HepG2 (cell line): ENCODE measurements at regions not wholly inside any gene's neighbourhood (a gene's known extent, or its start where the extent isn't known, plus 50 kb on each side); places are given as distances from the start of the nearest gene placed in this dataset.

Experiments
- ATRX ChIP-seq: sonication (generic); formaldehyde crosslinking; IDR thresholded peaks from 2 replicates; pipeline ENCODE4 v1.4.0; 2020; ENCODE audit warnings: missing genetic modification reagents, borderline replicate concordance
- CEBPB ChIP-seq: IDR thresholded peaks from 2 replicates; pipeline ENCODE4 v1.6.1; 2011; ENCODE audit warnings: low read depth, low read length, improper control_type of control experiment, borderline replicate concordance
- CREB1 ChIP-seq, 2 experiments: fragments of 450-650 bp in 1 of 2; IDR thresholded peaks; 2 replicates each; pipeline ENCODE4 v1.6.1; 2016 to 2017; ENCODE audit warnings: control low read depth in 1 of 2, mild to moderate bottlenecking in 1 of 2, missing compliant biosample characterization in 1 of 2, missing genetic modification characterization in 1 of 2
- CTCF ChIP-seq: sonication (generic); formaldehyde crosslinking; IDR thresholded peaks from 2 replicates; pipeline ENCODE4 v1.5.0; 2020; ENCODE audit warnings: mild to moderate bottlenecking, missing genetic modification reagents, moderate library complexity
- RBM39 ChIP-seq: fragments of 200-400 bp; formaldehyde crosslinking; IDR thresholded peaks from one replicate; pipeline ENCODE4 v1.6.1; 2018; ENCODE audit warnings: antibody characterized with exemption, mild to moderate bottlenecking, low read depth, low read length; ENCODE audit not compliant: poor library complexity, severe bottlenecking
- SOX6 ChIP-seq, 2 experiments: fragments of 450-650 bp in 1 of 2; sonication (generic) in 1 of 2; formaldehyde crosslinking in 1 of 2; IDR thresholded peaks; 2 replicates each; pipeline versions ENCODE4 v1.4.0 to v1.6.1; 2017 to 2020; ENCODE audit warnings: antibody characterized with exemption in 1 of 2, mild to moderate bottlenecking in 1 of 2, missing genetic modification reagents in 1 of 2
- YY1 ChIP-seq: IDR thresholded peaks from 2 replicates; pipeline ENCODE4 v1.6.1; 2011; ENCODE audit warnings: low read length, low read depth, moderate library complexity, mild to moderate bottlenecking; ENCODE audit not compliant: insufficient read depth, insufficient replicate concordance
- ZNF687 ChIP-seq: sonication (generic); formaldehyde crosslinking; IDR thresholded peaks from 2 replicates; pipeline ENCODE4 v1.5.1; 2020; ENCODE audit warnings: mild to moderate bottlenecking, missing genetic modification reagents, moderate library complexity
- ZNF746 ChIP-seq: sonication (generic); formaldehyde crosslinking; IDR thresholded peaks from 2 replicates; pipeline ENCODE4 v1.8.0; 2022; ENCODE audit warnings: mild to moderate bottlenecking, missing genetic modification reagents
- ZSCAN12 ChIP-seq: sonication (generic); formaldehyde crosslinking; IDR thresholded peaks from 2 replicates; pipeline ENCODE4 v1.9.0; 2021; ENCODE audit warnings: mild to moderate bottlenecking, missing genetic modification reagents

- TF ChIP-seq YY1: no peak
- TF ChIP-seq ZNF746 (CRISPR knock-in tag): no peak
- no peak for TF ChIP-seq ZNF687 (CRISPR knock-in tag)
- TF ChIP-seq ZSCAN12 (CRISPR knock-in tag): no peak
- no peak for TF ChIP-seq SOX6 (IDR thresholded peaks at IDR 0.05)
- TF ChIP-seq SOX6 (CRISPR knock-in tag; IDR thresholded peaks at IDR 0.05): no peak
- TF ChIP-seq CEBPB: no peak
- TF ChIP-seq CREB1 (IDR thresholded peaks at IDR 0.05): no peak
- TF ChIP-seq CREB1 (CRISPR knock-in tag; IDR thresholded peaks at IDR 0.05): no peak
- TF ChIP-seq RBM39: no peak
- TF ChIP-seq ATRX (CRISPR knock-in tag): no peak
- no peak for TF ChIP-seq CTCF (CRISPR knock-in tag)
Observed at GRCh38 chr4:72805284-72805683, 236.3 kb upstream of the ADAMTS3 start.
